Neural progenitor cell (in vitro differentiated cells): ENCODE measurements at regions not wholly inside any gene's neighbourhood (a gene's known extent, or its start where the extent isn't known, plus 50 kb on each side); places are given as distances from the start of the nearest gene placed in this dataset.

Source experiments
- EZH2phosphoT487 ChIP-seq: fragments of 200-600 bp; sonication (generic); IDR thresholded peaks from 2 replicates; pipeline ENCODE4 v1.6.1; 2017; ENCODE audit warnings: antibody characterized with exemption
- TF ChIP-seq, protein P1 (sequence below): fragments of 200-600 bp; sonication (generic); IDR thresholded peaks from 2 replicates; pipeline ENCODE4 v1.5.1; 2017; ENCODE audit warnings: antibody characterized with exemption, mild to moderate bottlenecking

DNA sequence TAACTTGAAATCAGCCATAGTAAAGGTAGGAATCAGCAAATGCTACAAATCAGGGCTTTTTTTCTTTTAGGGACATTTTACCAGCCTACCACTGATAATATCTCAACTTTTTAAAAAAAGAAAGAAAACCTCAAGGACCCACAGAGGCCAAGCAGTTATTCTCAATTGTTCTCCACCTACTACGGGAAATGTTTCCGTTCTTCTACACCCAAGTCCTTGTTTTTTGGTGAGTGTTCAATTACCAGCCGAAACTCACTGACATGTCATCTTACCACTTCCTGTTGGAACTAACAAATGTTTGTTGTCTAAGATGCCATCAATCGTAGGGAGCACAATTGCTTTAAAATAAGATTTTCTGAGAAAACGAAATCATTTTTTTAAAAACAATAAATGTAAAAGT, 50.2 kb upstream of the CDK1 start:
- TF ChIP-seq, protein P1, sequence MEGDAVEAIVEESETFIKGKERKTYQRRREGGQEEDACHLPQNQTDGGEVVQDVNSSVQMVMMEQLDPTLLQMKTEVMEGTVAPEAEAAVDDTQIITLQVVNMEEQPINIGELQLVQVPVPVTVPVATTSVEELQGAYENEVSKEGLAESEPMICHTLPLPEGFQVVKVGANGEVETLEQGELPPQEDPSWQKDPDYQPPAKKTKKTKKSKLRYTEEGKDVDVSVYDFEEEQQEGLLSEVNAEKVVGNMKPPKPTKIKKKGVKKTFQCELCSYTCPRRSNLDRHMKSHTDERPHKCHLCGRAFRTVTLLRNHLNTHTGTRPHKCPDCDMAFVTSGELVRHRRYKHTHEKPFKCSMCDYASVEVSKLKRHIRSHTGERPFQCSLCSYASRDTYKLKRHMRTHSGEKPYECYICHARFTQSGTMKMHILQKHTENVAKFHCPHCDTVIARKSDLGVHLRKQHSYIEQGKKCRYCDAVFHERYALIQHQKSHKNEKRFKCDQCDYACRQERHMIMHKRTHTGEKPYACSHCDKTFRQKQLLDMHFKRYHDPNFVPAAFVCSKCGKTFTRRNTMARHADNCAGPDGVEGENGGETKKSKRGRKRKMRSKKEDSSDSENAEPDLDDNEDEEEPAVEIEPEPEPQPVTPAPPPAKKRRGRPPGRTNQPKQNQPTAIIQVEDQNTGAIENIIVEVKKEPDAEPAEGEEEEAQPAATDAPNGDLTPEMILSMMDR: no peak
- TF ChIP-seq EZH2phosphoT487: no peak
